ENCODE measurements at regions not wholly inside any gene's neighbourhood (a gene's known extent, or its start where the extent isn't known, plus 50 kb on each side); places are given as distances from the start of the nearest gene placed in this dataset.

DNA sequence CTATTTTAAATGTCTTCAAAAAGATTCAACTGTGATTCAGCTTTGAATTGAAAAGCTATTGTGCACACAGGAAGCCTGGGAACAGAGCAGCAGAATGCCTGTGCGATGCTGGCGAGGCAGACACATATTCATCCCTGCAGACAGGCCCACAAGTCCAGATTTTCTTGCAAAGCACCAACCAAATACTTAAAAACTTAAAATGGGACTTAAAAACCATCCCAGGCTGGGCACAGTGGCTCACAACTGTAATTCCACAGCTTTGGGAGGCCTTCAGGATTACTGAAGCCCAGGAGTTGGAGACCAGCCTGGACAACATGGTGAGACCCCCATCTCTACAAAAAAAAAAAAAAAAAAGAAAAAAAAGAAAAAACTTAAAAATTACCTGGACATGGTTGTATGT, 122.6 kb upstream of the SERPIND1 start:
- TF ChIP-seq, protein P1, sequence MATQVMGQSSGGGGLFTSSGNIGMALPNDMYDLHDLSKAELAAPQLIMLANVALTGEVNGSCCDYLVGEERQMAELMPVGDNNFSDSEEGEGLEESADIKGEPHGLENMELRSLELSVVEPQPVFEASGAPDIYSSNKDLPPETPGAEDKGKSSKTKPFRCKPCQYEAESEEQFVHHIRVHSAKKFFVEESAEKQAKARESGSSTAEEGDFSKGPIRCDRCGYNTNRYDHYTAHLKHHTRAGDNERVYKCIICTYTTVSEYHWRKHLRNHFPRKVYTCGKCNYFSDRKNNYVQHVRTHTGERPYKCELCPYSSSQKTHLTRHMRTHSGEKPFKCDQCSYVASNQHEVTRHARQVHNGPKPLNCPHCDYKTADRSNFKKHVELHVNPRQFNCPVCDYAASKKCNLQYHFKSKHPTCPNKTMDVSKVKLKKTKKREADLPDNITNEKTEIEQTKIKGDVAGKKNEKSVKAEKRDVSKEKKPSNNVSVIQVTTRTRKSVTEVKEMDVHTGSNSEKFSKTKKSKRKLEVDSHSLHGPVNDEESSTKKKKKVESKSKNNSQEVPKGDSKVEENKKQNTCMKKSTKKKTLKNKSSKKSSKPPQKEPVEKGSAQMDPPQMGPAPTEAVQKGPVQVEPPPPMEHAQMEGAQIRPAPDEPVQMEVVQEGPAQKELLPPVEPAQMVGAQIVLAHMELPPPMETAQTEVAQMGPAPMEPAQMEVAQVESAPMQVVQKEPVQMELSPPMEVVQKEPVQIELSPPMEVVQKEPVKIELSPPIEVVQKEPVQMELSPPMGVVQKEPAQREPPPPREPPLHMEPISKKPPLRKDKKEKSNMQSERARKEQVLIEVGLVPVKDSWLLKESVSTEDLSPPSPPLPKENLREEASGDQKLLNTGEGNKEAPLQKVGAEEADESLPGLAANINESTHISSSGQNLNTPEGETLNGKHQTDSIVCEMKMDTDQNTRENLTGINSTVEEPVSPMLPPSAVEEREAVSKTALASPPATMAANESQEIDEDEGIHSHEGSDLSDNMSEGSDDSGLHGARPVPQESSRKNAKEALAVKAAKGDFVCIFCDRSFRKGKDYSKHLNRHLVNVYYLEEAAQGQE (IDR thresholded peaks at IDR 0.05; ENCODE audit: insufficient read depth in 1 of 2, low read depth in 2 of 2, low read length in 2 of 2) = no peak
- no peak for TF ChIP-seq POLR2AphosphoS5 (IDR thresholded peaks at IDR 0.05; ENCODE audit: low read depth, low read length)

Data from PFSK-1 (cell line).